ENCODE measurements at regions not wholly inside any gene's neighbourhood (a gene's known extent, or its start where the extent isn't known, plus 50 kb on each side); places are given as distances from the start of the nearest gene placed in this dataset.
A peak's percentile ranks its signal among the peaks of the same experiment; 100 is the strongest.
"Not testable (repeated sequence)": the region's sequence is repeated elsewhere in the genome, so short reads cannot be mapped to it uniquely, and the experiment has no call there.

DNA sequence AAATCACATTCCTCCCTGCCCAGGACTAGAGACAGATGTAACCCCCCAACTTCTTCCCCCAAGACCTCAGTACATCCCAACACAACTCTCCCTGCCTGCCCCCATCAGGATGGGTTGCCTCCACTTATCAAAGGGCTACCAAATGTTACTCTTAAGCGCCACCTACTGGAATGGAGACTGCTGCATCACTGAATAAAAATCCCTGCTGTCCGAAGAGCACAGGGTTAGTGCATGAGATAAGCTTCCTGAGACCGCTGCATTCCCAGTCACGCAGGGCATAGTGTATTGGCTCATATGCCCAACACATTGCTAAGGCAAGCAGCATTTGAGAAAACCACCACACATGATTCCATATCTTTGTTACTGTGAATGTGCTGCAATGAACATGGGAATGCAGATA lies 544.5 kb downstream of the PPP4R3C start:
- in situ Hi-C loops (cut with HindIII; ENCODE audit: low pct_unique_long_range_greater_than_20kb, low sequenced_read_pairs), result no loop called here
- no peak for DNase-seq (ENCODE audit: low read depth)

DNA sequence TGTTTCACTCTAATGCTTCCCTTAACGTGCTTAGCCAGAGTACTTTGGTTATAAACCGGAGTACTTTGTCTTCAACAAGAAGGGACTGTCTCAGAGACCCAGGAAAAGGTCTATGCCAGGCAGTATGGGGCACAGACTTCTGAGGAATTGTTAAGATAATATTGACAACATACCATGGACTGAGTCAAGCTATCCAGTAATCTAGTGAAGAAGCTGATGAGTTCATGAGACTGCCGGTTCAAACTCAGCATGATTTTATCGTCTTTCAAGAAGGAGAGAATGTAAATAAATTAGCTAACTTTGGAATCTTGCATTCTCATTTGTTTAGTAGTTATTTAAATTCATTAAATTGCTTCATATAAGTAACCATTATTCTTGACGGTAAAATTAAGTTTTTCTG lies 546.1 kb downstream of the PPP4R3C start:
- in situ Hi-C loops (cut with HindIII; ENCODE audit: low pct_unique_long_range_greater_than_20kb, low sequenced_read_pairs), result no loop called here
- DNase-seq (ENCODE audit: low read depth), result no peak

DNA sequence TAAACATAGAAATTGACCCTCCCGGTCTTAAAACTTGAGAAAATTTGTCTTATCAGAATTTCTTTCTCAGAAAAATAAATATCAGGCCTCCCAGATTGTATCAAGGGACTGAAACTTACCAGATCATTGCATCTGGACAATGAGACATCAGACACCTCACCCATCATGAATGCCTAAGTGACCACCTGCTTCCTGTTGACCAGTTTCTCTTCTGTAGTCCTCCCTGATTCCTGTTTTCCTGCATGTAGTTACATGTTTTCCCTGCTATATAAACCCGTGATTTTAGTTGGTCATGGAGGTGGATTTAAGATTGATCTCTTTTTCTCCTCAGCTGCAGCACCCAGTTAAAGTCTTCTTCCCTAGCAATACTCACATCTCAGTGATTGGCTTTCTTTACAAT lies 548.1 kb downstream of the PPP4R3C start:
- in situ Hi-C loops (cut with HindIII; ENCODE audit: low pct_unique_long_range_greater_than_20kb, low sequenced_read_pairs), result no loop called here
- peak; percentile 1 for DNase-seq (ENCODE audit: low read depth)

DNA sequence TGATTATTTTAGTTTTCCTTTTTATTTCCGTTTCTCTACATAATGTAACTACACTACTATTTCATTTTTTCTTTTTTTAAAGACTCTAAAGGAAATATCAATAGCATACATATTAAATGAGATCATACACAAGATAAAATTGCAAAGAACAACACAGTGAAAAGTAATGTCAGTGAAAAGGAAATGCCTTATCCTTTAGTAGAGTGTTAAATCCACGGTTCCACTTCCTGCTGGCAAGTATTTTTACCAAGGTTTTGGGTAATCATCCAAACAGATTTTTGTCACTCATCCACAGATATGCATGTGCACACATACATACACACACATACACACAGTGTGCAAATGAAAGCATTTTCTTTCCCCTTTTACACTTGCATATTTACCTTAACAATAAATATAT lies 548.9 kb downstream of the PPP4R3C start:
- no peak for DNase-seq (ENCODE audit: low read depth)

DNA sequence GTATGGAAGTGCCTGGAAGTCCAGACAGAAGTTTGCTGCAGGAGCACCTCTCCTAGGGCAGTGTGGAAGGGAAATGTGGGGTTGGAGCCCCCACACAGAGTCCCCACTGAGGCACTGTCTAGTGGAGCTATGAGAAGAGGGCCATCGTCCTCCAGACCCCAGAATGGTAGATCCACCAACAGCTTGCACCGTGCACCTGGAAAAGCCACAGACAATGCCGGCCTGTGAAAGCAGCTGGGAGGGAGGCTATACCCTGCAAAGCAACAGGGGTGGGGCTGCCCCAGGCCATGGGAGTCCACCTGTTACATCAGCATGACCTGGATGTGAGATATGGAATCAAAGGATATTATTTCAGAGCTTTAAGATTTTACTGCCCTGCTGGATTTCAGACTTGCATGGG lies 551.4 kb downstream of the PPP4R3C start:
- DNase-seq (ENCODE audit: low read depth); in situ Hi-C loops (cut with HindIII; ENCODE audit: low pct_unique_long_range_greater_than_20kb, low sequenced_read_pairs): not testable (repeated sequence)

More for the DNA sequence above, 548.9 kb downstream of the PPP4R3C start:
- in situ Hi-C loops (cut with HindIII; ENCODE audit: low pct_unique_long_range_greater_than_20kb, low sequenced_read_pairs), result no loop called here

DNA sequence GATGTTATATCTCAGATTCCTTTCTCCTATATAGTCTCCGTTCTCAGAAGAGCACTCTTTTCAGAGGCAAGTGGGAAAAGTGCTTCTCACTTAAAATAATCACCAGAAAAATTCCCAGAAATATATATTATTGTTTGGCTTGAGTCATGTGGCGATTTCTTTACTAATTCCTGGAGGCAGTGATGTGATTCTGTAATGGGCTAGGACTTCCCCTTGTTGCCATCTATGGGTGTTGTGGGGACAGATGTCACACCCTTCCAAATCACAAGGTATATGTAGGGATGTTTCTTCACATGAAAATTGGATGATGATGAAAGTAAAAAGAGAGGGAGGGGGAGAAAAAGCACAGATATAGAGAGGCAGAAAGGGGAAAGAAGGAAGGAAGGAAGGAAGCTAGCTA lies 553.4 kb downstream of the PPP4R3C start:
- in situ Hi-C loops (cut with HindIII; ENCODE audit: low pct_unique_long_range_greater_than_20kb, low sequenced_read_pairs), result no loop called here
- DNase-seq (ENCODE audit: low read depth), result no peak

DNA sequence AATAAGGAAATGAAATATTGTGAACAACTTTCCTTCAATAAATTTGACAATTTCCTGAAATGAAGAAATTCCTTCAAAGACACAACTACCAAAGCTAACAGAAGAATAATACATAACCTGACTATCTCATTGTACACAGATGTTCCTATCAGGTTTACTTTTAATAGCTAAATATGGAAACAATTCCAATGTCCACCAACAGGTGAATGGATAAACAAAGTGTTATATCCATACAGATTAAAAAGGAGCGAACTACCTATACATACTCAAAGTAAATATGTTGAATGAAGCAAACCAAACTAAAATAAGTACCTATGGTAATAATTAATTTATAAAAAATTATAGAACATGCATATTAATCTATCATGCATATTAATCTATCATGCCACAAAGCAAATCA lies 554.9 kb downstream of the PPP4R3C start:
- no peak for DNase-seq (ENCODE audit: low read depth)
- in situ Hi-C loops (cut with HindIII; ENCODE audit: low pct_unique_long_range_greater_than_20kb, low sequenced_read_pairs), result no loop called here

DNA sequence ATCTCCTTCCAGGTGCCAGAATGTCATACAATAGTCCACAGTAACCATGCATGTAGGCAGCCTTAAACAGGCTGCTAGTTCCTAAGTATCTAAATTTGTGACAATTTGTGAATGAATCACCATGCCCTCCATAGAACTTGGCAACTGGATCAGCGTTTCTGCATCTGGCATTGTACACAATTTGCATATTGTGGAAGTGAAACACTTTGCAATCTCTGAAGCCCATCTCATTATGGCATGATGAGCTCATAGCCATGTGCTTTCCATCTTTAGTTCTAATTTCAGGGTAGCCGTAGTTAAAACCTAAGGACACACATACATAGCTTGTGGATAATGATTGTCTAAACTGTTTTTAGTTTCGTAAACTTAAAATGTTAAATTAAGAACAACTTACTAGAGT lies 573.6 kb downstream of the PPP4R3C start:
- no peak for DNase-seq (ENCODE audit: low read depth)
- in situ Hi-C loops (cut with HindIII; ENCODE audit: low pct_unique_long_range_greater_than_20kb, low sequenced_read_pairs), result no loop called here

DNA sequence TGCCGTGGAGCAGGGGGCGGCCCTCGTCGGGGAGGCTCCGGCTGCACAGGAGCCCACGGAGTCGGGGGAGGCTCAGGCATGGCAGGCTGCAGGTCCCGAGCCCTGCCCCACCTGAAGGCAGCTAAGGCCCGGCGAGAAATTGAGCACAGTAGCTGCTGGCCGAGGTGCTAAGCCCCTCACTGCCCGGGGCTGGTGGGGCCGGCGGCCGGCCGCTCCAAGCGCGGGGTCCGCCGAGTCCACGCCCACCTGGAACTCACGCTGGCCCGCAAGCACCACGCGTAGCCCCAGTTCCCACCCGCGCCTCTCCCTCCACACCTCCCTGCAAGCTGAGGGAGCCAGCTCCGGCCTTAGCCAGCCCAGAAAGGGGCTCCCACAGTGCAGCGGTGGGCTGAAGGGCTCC lies 589.4 kb downstream of the PPP4R3C start:
- in situ Hi-C loops (cut with HindIII; ENCODE audit: low pct_unique_long_range_greater_than_20kb, low sequenced_read_pairs), result no loop called here

DNA sequence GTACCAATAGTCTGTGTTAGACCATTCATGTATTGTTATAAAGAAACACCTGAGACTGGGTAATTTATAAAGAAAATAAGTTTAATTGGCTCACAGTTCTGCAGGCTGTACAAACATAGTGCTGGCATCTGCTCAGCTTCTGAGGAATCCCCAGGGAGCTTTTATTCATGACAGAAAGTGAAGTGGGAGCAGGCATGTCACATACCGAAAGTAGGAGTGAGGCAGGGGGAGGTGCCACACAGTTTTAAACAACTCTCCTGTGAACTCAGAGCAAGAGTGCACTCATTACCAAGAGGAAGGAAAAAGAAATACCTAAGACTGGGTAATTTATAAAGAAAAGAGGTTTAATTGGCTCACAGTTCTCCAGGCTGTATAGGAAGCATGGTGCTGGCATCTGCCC lies 591.2 kb downstream of the PPP4R3C start:
- in situ Hi-C loops (cut with HindIII; ENCODE audit: low pct_unique_long_range_greater_than_20kb, low sequenced_read_pairs), result no loop called here
- no peak for DNase-seq (ENCODE audit: low read depth)

More for the DNA sequence above, 589.4 kb downstream of the PPP4R3C start:
- no peak for DNase-seq (ENCODE audit: low read depth)

DNA sequence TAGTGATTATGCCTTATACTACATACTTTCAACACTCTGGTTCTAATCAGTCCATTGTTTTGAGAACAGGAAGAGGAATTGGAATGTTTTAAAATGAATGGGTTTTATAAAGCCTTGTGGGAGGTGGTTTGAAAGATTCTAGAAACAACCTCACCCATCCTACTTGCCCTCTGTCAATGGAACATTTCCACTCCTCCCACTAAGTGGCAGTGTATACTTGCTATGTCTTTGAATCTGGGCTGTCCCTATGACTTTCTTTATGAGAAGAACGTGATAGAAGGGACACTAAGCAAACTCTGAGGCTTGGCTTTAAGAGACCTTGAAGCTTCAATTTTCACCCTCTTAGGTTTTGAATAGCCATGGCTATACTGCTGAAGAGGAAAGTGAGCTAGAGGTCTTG lies 611.2 kb downstream of the PPP4R3C start:
- in situ Hi-C loops (cut with HindIII; ENCODE audit: low pct_unique_long_range_greater_than_20kb, low sequenced_read_pairs), result no loop called here
- DNase-seq (ENCODE audit: low read depth), result peak; percentile 1

DNA sequence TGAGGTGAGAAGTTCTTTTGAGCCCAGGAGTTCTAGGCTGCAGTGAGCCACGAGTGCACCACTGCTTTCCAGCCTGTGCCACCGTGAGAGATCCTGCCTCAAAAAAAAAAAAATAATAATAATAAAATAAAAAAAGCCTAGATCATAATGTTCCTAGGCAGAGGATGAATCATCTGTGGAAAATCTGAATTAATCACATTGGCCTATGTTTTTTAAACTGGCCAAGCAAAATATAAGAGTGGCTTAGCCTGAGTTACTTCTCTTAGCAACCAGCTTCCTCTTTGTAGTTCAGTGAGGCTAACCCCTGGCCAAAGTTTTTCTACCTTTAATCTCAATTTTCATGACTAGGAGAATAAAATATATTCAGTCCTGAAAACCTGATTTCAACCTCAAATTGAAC lies 614.6 kb downstream of the PPP4R3C start:
- no peak for DNase-seq (ENCODE audit: low read depth)
- in situ Hi-C loops (cut with HindIII; ENCODE audit: low pct_unique_long_range_greater_than_20kb, low sequenced_read_pairs), result no loop called here

DNA sequence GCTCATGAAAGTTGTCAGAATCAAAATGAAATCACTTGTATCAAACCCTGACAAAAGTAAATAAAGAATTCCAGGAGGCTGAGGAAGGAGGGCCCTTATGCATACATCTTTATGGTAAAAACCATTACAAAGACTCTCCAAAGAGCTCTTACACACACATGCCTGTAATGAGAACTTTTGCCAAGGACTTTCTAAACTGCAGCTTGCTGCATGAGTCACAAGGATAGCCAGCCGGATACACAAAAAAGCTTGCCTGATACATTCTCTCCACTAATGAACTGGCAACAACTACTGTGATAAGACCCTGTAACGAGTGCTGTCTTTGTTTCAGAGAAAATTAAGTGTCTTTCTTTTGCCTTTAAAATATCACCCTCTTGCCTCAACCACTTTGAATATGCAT lies 618.1 kb downstream of the PPP4R3C start:
- in situ Hi-C loops (cut with HindIII; ENCODE audit: low pct_unique_long_range_greater_than_20kb, low sequenced_read_pairs), result no loop called here
- no peak for DNase-seq (ENCODE audit: low read depth)

DNA sequence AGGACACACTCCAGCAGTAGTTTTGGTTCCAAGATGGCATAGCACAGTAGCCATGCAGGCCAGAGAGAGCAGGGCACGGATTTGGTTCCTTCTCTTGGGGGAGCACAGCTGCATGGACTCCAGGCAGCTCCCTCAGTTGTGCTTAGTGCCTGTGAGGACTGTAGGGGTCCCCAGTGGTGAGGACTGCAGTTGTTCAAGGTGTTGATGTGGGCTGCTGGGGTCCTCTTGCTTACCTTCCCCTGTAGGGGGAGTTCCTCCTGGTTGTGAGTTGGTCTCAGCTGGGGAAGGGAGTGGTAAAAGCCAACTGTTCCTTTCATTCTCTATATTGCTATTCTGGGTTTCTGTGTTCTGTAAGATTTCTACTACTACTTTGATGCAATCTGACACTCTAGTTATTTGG lies 606.5 kb downstream of the MAGEB5 start:
- in situ Hi-C loops (cut with HindIII; ENCODE audit: low pct_unique_long_range_greater_than_20kb, low sequenced_read_pairs), result no loop called here
- no peak for DNase-seq (ENCODE audit: low read depth)

DNA sequence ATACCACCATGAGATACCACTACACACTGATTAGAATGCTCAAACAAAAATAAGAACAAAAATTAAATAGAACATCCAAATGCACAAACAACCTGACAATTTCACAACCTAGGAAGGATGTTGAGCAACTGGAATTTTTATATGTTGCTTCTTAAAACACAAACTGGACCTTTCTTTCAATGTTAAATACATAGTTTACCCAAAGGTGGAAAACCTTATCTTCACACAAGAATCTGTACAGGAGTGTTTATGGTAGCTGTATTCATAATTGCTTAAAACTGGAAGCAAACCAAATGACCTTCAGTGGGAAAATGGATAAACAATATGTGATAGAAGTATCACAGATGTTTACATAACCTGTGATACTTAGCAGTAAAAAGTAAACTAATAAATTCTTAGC lies 573.8 kb downstream of the MAGEB5 start:
- in situ Hi-C loops (cut with HindIII; ENCODE audit: low pct_unique_long_range_greater_than_20kb, low sequenced_read_pairs), result no loop called here
- no peak for DNase-seq (ENCODE audit: low read depth)

DNA sequence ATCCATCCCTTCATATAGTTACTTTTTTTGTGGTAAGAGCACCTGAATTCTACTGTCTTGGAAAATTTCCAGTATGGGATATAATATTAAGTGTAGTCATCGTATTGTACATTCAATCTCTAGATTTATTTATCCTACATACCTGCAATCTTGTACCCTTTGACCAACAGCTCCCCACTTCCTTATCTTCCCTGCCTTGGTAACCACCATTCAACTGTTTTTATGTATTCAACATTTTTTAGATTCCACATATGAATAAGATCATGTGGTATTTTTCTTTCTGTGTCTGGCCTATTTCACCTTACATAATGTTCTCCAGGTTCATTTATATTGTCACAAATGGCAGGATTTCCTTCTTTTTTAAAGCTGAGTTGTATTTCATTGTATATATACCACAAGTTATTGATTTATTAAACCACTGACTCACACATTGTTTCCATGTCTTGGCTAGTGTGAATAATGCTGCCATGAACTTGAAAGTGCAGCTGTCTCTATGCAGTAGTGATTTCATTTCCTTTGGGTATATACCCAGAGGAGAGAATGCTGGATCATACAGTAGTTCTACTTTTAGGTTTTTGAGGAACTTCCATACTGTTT lies 572.5 kb downstream of the MAGEB5 start:
- in situ Hi-C loops (cut with HindIII; ENCODE audit: low pct_unique_long_range_greater_than_20kb, low sequenced_read_pairs), result no loop called here
- DNase-seq (ENCODE audit: low read depth), result peak; percentile 40

DNA sequence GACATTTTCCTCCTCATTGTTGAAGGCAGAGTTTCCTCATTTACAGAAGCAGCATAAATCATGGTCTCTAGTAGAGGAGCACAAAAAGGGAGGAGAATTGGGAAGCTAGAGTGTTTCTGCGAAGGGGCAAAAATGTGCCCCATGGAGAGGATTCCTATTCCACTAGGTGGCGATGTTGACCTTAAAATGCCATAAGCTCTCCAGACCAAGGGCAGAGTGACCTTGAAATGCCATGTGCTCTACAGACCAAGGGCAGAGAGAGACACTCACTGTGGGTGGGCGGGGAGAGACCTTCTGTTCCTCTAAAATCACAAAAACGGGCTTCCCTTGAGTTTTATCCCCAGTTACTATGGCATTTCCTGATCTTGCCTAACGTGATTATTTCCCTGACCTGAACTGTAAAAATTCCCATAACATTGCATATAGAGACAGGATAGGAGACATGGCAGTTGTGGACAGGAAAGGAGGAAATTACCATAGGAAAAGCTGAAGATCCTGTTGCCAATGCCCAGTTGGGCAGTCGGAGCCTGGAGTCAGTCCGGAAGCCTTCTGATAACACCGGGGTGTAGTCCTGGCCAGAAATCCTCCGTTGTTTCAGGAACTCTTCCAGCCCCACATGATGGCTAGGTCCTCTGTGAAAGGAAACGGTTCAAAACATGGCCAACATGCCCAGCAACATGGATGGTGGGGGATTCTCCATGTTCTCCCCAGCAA lies 567.7 kb downstream of the MAGEB5 start:
- no peak for DNase-seq (ENCODE audit: low read depth)
- in situ Hi-C loops (cut with HindIII; ENCODE audit: low pct_unique_long_range_greater_than_20kb, low sequenced_read_pairs), result no loop called here

DNA sequence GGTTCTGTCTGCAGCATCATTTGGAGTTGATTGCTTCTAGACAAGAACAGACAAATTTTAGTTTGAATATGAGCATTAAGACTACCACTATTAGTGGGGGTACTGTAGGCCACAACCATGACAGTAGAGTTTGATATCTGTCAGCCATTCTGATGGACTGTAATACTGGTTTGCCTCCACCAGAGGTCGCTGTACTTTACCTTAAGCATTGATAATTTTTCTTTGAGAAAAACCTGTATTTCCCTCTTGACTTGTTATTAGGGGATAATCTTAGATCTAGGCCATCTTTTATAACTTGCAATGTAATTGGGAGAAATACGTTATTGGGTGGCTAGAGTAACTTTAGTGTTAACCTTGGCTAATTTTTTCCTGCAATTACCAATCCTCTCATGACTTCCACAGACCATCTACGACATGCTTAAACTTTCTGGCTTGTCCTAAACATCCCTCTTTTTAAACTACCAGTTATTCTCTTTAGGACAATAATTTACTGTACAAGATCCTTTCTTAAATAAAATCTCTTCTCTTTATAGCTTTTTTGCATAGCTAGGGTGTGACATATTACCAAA lies 562.4 kb downstream of the MAGEB5 start:
- DNase-seq (ENCODE audit: low read depth), result no peak
- in situ Hi-C loops (cut with HindIII; ENCODE audit: low pct_unique_long_range_greater_than_20kb, low sequenced_read_pairs), result no loop called here

DNA sequence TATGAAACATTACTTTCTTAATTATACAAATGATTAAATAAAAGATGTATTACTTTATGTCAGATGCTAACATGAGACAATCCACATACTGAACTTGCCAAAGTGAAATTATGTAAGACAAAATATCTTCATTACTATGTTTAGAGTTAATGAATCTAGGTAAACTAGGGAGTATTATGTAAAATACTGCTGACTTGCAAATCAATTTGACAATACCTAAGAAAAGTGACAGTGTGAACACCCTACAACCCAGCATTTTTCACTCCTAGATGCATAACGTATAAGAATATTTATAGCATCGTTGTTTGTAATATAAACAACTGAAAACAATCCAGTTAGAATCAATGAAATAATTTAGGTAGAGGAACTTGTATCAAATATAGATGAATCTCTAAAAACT lies 546.3 kb downstream of the MAGEB5 start:
- in situ Hi-C loops (cut with HindIII; ENCODE audit: low pct_unique_long_range_greater_than_20kb, low sequenced_read_pairs), result no loop called here
- DNase-seq (ENCODE audit: low read depth), result no peak

DNA sequence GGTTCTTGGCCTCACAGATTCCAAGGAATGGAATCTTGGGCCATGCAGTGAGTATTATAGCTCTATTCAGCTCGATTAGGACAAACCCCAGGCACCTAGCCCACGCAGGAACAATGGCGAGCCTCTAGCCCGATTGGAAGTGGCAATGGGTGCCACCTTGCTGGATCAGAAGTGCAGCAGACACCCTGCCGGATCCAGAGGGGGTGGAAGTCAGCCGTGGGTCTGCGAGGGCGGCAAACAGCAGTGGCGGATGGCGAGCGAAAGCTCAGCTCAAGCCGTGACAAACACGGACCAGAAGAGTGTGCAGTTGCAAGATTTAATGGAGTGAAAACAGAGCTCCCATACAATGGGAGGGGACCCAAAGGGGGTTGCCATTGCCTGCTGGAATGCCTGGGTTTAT lies 539.8 kb downstream of the MAGEB5 start:
- DNase-seq (ENCODE audit: low read depth); in situ Hi-C loops (cut with HindIII; ENCODE audit: low pct_unique_long_range_greater_than_20kb, low sequenced_read_pairs): not testable (repeated sequence)

Measured in Caki2 (cell line).